ENCODE measurements at regions not wholly inside any gene's neighbourhood (a gene's known extent, or its start where the extent isn't known, plus 50 kb on each side); places are given as distances from the start of the nearest gene placed in this dataset.
"Not testable (repeated sequence)": the region's sequence is repeated elsewhere in the genome, so short reads cannot be mapped to it uniquely, and the experiment has no call there.

DNA sequence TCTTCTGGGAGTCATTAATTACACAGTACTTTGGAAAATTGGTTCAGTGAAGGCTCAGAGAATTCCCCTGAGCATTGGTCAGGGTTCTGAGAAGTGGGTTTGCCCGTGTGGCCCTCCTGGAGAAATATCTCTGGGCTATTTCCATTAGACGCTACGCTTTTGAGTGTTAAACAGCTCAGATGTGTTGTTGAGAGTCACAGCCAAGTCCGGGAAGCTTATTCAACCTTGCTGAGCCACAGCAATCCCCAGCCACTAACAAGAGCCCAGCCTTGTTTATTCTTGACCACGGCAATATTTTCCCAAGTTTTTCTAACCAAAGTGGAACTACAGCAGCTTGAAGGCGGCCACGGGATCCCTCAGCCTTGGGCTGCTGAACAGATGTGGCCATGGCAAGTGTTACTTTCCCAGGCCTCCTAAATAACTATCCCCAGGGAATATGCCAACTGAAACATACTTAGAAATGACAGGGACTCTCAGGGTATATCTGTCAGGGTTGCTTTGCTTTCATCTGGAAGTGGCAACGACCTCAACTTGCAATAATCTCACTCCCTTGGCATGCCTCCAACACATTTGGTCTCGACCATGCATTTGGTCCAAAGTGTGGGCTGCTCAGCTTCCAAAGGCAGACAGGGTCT is 214.7 kb downstream of the EMX2 start:
- intact Hi-C loops (cut with DNase I, micrococcal nuclease), result loop anchor here in 1 of 2 experiments (5.0 kb wide), 1 partner anchor 220 kb away; no protein-coding TSS in a partner anchor
- Mint-ChIP-seq H3K27ac (no peak overlapping the region), H3K36me3 (ENCODE audit: low read depth) (no peaks in the 10 kb centered on the region), H3K4me1 (no peaks in the 10 kb centered on the region), H3K27me3 (peaks cover 12% of the 10 kb centered on the region), H3K9me3 (ENCODE audit: low read depth) (no peaks in the 10 kb centered on the region), H3K4me3 (no peak overlapping the region)
- CTCF ChIA-PET, result no interaction called here
- ATAC-seq (no peak), DNase-seq (no peak)
- POLR2A ChIA-PET, result no interaction called here

GRCh38 chr10:117759266-117759665 is 216.7 kb downstream of the EMX2 start:
- Mint-ChIP-seq H3K27ac (no peak overlapping the region), H3K9me3 (ENCODE audit: low read depth) (no peaks in the 10 kb centered on the region), H3K4me1 (no peaks in the 10 kb centered on the region), H3K27me3 (peaks cover 14% of the 10 kb centered on the region), H3K4me3 (no peak overlapping the region), H3K36me3 (ENCODE audit: low read depth) (no peaks in the 10 kb centered on the region)
- DNase-seq (no peak), ATAC-seq (no peak)
- intact Hi-C loops (cut with DNase I, micrococcal nuclease), result loop anchor here in 1 of 2 experiments (5.0 kb wide), 1 partner anchor 222 kb away; no protein-coding TSS in a partner anchor
- ChIA-PET POLR2A (no interaction called here), CTCF (no interaction called here)

DNA sequence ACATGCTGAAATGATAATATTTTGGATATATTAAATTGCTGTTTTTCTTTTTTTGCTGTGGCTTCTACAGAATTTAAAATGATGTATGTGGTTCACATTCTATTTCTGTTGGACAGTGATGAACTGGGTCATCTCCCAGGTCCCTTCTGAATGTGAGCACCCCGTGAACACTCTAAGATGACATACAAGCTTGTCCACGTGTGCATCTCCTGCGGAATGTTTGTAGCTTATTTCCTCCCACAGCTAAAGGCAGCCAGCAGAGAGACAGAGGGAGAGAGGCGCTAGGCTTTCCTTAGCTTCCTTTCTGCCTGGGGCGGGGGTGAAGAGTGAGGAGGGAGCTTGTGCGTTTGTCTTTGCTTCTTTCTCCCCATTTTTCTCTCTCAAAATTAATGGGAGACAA is 219.1 kb downstream of the EMX2 start:
- DNase-seq (no peak), ATAC-seq (no peak)
- ChIA-PET POLR2A (no interaction called here), CTCF (no interaction called here)
- Mint-ChIP-seq H3K27ac (no peak overlapping the region), H3K4me1 (no peaks in the 10 kb centered on the region), H3K27me3 (peaks cover 10% of the 10 kb centered on the region), H3K9me3 (ENCODE audit: low read depth) (no peaks in the 10 kb centered on the region), H3K36me3 (ENCODE audit: low read depth) (no peaks in the 10 kb centered on the region), H3K4me3 (no peak overlapping the region)
- intact Hi-C loops (cut with DNase I, micrococcal nuclease), result no loop called here

GRCh38 chr10:117762126-117762818 is 219.7 kb downstream of the EMX2 start:
- Mint-ChIP-seq H3K4me3 (no peak overlapping the region), H3K4me1 (no peaks in the 10 kb centered on the region), H3K9me3 (ENCODE audit: low read depth) (no peaks in the 10 kb centered on the region), H3K36me3 (ENCODE audit: low read depth) (no peaks in the 10 kb centered on the region), H3K27ac (no peak overlapping the region), H3K27me3 (peaks cover 10% of the 10 kb centered on the region)
- ChIA-PET POLR2A (no interaction called here), CTCF (no interaction called here)
- no peak for DNase-seq
- no peak for ATAC-seq
- intact Hi-C loops (cut with DNase I, micrococcal nuclease), result no loop called here

GRCh38 chr10:117762819-117763172 is 220.2 kb downstream of the EMX2 start:
- ChIA-PET CTCF (no interaction called here), POLR2A (no interaction called here)
- intact Hi-C loops (cut with DNase I, micrococcal nuclease), result no loop called here
- ATAC-seq (no peak), DNase-seq (no peak)
- peaks cover 10% of the 10 kb centered on the region for H3K27me3 Mint-ChIP-seq
- H3K36me3 Mint-ChIP-seq (ENCODE audit: low read depth), result no peaks in the 10 kb centered on the region
- no peak overlapping the region for H3K27ac Mint-ChIP-seq
- H3K4me1 Mint-ChIP-seq, result no peaks in the 10 kb centered on the region
- no peaks in the 10 kb centered on the region for H3K9me3 Mint-ChIP-seq (ENCODE audit: low read depth)
- H3K4me3 Mint-ChIP-seq, result no peak overlapping the region

- no peak for ATAC-seq
- DNase-seq, result no peak
- Mint-ChIP-seq H3K4me3 (no peak overlapping the region), H3K4me1 (no peaks in the 10 kb centered on the region), H3K27me3 (peaks cover 13% of the 10 kb centered on the region), H3K36me3 (ENCODE audit: low read depth) (no peaks in the 10 kb centered on the region), H3K9me3 (ENCODE audit: low read depth) (no peaks in the 10 kb centered on the region), H3K27ac (no peak overlapping the region)
- intact Hi-C loops (cut with DNase I, micrococcal nuclease), result no loop called here
- CTCF ChIA-PET, result no interaction called here
- POLR2A ChIA-PET, result no interaction called here
Observed at GRCh38 chr10:117763528-117763927, 221.0 kb downstream of the EMX2 start.

- Mint-ChIP-seq H3K9me3 (ENCODE audit: low read depth) (no peaks in the 10 kb centered on the region), H3K4me1 (no peaks in the 10 kb centered on the region), H3K36me3 (ENCODE audit: low read depth) (no peaks in the 10 kb centered on the region), H3K27ac (no peak overlapping the region), H3K27me3 (peaks cover 15% of the 10 kb centered on the region), H3K4me3 (no peak overlapping the region)
- ChIA-PET POLR2A (no interaction called here), CTCF (interaction anchor here (1.6 kb wide), 1 partner anchor 17 kb away, joined by 5 read pairs; no protein-coding TSS in a partner anchor)
- intact Hi-C loops (cut with DNase I, micrococcal nuclease), result no loop called here
- no peak for ATAC-seq
- DNase-seq, result no peak
Observed at GRCh38 chr10:117768333-117769042, 225.9 kb downstream of the EMX2 start.

GRCh38 chr10:117775526-117775925 is 233.0 kb downstream of the EMX2 start:
- CTCF ChIA-PET, result no interaction called here

DNA sequence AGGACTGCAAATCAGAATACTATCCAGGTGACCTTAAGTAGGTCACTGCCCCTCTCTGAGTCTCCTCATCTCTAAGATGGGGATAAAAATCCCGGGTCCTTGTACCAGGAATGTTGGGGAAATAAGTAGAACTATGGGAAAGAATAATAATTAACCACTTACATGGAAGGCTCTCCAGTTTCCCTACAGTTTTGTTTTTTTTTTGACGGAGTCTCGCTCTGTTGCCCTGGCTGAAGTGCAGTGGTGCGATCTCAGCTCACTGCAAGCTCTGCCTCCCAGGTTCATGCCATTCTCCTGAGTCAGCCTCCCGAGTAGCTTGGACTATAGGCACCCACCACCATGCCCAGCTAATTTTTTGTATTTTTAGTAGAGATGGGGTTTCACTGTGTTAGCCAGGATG is 234.7 kb downstream of the EMX2 start:
- intact Hi-C loops (cut with DNase I, micrococcal nuclease); DNase-seq; H3K9me3 Mint-ChIP-seq (ENCODE audit: low read depth); H3K4me3 Mint-ChIP-seq; H3K4me1 Mint-ChIP-seq; H3K36me3 Mint-ChIP-seq (ENCODE audit: low read depth); POLR2A ChIA-PET; H3K27ac Mint-ChIP-seq; ATAC-seq: not testable (repeated sequence)
- CTCF ChIA-PET, result interaction anchor here (0.5 kb wide), 1 partner anchor 293 kb away, joined by 3 read pairs; no protein-coding TSS in a partner anchor
- peaks cover 11% of the 10 kb centered on the region for H3K27me3 Mint-ChIP-seq

More at GRCh38 chr10:117775526-117775925, 233.0 kb downstream of the EMX2 start:
- Mint-ChIP-seq H3K36me3 (ENCODE audit: low read depth) (no peaks in the 10 kb centered on the region), H3K4me3 (no peak overlapping the region), H3K4me1 (no peaks in the 10 kb centered on the region), H3K27me3 (peaks cover 12% of the 10 kb centered on the region), H3K9me3 (ENCODE audit: low read depth) (no peaks in the 10 kb centered on the region), H3K27ac (no peak overlapping the region)
- no peak for ATAC-seq
- intact Hi-C loops (cut with DNase I, micrococcal nuclease), result no loop called here
- POLR2A ChIA-PET, result no interaction called here
- DNase-seq, result no peak

GRCh38 chr10:117778241-117778640 is 235.7 kb downstream of the EMX2 start:
- Mint-ChIP-seq H3K9me3 (ENCODE audit: low read depth) (no peaks in the 10 kb centered on the region), H3K4me3 (no peak overlapping the region), H3K36me3 (ENCODE audit: low read depth) (no peaks in the 10 kb centered on the region), H3K4me1 (no peaks in the 10 kb centered on the region), H3K27me3 (peaks cover 11% of the 10 kb centered on the region), H3K27ac (no peak overlapping the region)
- DNase-seq (no peak), ATAC-seq (no peak)
- intact Hi-C loops (cut with DNase I, micrococcal nuclease), result no loop called here
- ChIA-PET POLR2A (no interaction called here), CTCF (no interaction called here)

DNA sequence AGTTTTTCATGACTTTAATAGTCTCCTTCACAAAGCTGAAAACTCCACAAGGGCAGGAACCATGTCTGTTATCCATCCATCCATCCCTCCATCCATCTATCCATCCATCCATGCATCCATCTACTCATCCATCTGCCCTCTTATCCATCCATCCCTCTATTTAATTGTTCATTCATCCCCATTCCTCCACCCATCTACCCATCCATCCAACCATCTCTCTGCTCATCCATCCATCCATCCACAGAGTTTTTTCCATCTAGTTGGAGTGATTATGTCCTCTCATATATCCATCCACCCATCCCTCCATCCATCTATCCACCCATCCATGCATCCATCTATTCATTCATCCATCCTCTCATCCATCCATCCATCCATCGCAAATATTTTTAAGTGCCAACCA is 237.9 kb downstream of the EMX2 start:
- H3K36me3 Mint-ChIP-seq (ENCODE audit: low read depth), result no peaks in the 10 kb centered on the region
- POLR2A ChIA-PET, result no interaction called here
- H3K4me1 Mint-ChIP-seq, result no peaks in the 10 kb centered on the region
- ATAC-seq (no peak), DNase-seq (no peak)
- intact Hi-C loops (cut with DNase I, micrococcal nuclease), result no loop called here
- peaks cover 7% of the 10 kb centered on the region for H3K27me3 Mint-ChIP-seq
- H3K27ac Mint-ChIP-seq, result no peak overlapping the region
- CTCF ChIA-PET, result no interaction called here
- no peaks in the 10 kb centered on the region for H3K9me3 Mint-ChIP-seq (ENCODE audit: low read depth)
- H3K4me3 Mint-ChIP-seq, result no peak overlapping the region

- POLR2A ChIA-PET, result no interaction called here
- Mint-ChIP-seq H3K27ac (no peak overlapping the region), H3K9me3 (ENCODE audit: low read depth) (no peaks in the 10 kb centered on the region), H3K36me3 (ENCODE audit: low read depth) (no peaks in the 10 kb centered on the region), H3K27me3 (peaks cover 7% of the 10 kb centered on the region), H3K4me3 (no peak overlapping the region), H3K4me1 (no peaks in the 10 kb centered on the region)
- ATAC-seq (no peak), DNase-seq (no peak)
- intact Hi-C loops (cut with DNase I, micrococcal nuclease), result no loop called here
- CTCF ChIA-PET, result no interaction called here
Observed at GRCh38 chr10:117781216-117781831, 238.8 kb downstream of the EMX2 start.
